NCI-H82 treated with DMSO at 0.1 percent for 48 hours (cell line): ENCODE measurements at regions not wholly inside any gene's neighbourhood (a gene's known extent, or its start where the extent isn't known, plus 50 kb on each side); places are given as distances from the start of the nearest gene placed in this dataset.

Source experiments
- DNase-seq: peaks from one replicate; lab custom pipeline; 2025; ENCODE audit not compliant: unreplicated experiment; lab: John Stamatoyannopoulos, UW

DNA sequence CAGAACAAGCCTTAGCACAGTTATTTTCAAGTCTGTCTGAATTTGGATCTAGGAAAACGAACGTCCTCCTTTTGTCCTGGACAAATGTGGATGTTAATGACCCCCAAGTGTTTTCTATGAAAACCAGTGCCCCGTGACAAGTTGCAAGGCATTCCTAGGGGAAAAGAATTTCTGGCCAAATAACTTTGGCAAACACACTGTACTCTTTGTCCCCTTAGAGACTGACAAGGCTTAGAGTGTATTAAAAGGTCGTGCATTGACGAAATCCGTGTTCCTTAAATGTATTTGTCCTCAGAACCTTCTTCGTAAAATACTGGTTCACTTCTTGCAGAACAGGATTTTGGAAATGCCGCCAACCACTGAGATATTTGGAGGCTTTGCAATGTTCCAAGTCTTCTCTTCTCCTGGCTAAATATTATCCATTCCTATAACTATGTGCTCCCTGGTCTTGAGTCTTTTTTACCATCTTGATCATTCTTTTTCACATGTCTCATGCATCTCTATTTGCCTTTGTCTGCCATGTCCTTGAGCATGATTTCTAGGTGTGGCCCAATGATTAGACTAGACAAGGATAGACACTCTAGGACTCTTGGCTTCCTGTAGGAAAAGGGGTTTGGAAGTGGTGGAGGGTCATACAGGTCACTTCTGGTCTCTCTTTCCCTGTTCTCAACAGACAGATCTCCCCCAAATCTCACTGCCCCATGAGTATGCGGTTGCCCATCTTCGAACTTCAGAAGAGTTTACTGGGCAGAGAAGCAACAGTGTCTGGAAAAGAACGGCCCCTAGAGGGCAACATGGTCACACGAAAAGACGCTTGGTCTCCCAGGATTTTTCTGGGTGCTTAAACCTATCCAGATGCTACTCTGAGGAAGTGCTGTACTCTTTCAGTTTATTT lies 117.5 kb downstream of the EDEM1 start:
- peak; percentile 11 for DNase-seq

DNA sequence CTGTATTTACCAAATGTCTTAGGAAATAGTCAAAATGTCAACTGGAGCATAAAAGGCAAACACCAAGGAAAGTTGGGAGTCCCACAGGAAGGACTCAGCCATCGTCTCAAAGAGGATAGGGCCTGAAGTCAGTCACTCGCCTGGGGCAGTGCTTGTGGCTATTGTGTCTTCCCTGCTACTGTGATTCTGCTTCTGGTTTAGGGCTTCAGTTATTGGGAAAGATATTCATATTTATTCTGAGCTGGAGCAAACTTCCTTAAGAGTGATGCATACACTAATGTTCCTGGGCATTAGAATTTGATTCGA lies 118.1 kb downstream of the EDEM1 start:
- no peak for DNase-seq

GRCh38 chr3:5309171-5309570 lies 121.7 kb downstream of the EDEM1 start:
- no peak for DNase-seq

GRCh38 chr3:5309602-5310001 lies 122.1 kb downstream of the EDEM1 start:
- no peak for DNase-seq

GRCh38 chr3:5310509-5310908 lies 123.0 kb downstream of the EDEM1 start:
- no peak for DNase-seq

DNA sequence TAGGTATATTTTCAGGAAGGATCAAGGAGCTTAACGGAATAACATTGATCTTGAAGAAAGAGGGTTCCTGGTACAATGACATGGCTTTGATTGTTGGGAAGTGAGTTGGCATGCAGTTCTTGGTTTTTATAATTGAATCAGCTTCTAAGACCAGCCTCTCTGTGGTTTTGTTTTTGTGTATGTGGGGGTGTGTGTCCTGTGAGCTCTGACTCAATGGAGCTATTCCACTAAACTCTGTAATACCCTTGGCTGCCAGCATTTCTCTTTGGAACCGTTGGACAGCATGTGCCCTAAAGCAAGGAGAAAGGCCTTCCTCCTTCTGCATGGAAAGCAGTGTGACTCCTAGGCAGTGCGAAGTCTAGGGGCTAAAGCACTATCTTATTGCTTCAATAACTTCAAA lies 124.8 kb downstream of the EDEM1 start:
- no peak for DNase-seq

DNA sequence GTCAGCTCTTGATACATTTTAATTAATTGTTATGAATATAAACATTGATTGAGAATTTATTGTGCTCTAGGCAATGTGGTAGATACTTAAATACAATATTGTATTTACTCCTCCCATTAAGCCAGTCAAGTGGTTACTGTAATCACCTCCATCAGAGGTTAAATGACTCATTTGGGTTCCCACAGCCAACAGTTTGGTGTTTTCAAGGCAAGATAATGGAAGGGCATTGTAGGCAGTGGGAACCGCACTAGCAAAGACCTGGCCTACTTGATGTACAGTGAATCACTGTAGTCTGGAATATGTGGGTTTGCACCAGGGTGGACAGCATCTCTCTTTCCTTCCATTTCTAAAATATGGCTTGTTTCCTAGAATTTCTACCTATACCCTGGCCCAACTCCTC lies 127.4 kb downstream of the EDEM1 start:
- no peak for DNase-seq

GRCh38 chr3:5317557-5317956 lies 130.1 kb downstream of the EDEM1 start:
- DNase-seq, result no peak

- no peak for DNase-seq
Observed at GRCh38 chr3:5319454-5319853, 131.9 kb downstream of the EDEM1 start.

GRCh38 chr3:5321666-5322340 lies 134.3 kb downstream of the EDEM1 start:
- no peak for DNase-seq

DNA sequence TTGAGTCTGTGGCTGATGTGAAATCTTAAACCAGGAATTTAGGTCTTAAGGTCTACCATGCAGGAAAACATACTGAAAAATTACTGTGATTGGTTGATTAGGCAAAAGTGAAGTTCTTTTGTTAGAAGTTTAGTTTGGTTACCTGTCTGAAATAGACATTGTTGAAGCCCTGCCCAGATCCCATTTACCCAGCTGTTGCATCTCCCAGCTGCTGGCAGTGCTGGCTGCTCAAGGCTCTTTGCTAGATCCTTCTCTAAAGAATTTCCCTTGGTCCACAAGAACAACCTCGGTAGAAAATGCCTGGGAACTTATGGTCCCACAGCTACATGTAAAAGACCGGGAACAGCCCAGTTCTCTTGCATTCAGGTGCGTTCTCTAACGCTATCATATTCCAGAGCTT lies 137.3 kb downstream of the EDEM1 start:
- DNase-seq, result no peak

DNA sequence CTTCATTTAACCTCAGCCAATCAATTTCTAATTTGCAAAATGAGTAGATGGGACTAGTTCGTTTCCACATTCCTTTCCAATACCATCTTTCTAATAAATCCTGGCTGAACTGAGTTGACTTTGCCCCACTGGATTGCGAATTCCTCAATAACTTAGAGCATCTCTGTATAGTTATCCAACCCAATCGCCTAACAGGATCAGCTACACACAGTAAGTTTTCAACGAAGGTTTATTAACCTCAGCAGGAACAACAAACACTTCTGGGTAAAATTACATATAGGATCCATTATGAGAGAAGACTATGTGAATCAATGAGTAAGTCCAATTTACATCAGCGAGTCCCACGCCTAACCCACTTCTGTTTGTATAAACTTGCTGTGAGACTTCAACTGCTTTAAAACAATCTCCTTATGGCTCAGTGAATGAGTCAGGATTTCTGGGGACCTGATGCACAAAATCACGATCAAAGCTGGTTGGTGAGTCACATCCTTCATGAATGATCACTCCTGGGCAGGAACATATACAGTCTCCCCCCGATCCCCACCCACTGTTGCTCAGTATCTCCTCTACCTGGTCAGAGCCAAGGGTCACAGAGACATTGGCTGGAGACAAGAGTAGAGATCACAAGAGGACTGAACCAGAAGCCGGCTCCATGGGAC lies 142.8 kb downstream of the EDEM1 start:
- no peak for DNase-seq

GRCh38 chr3:5331567-5332269 lies 144.2 kb downstream of the EDEM1 start:
- no peak for DNase-seq

GRCh38 chr3:5332270-5332956 lies 144.9 kb downstream of the EDEM1 start:
- no peak for DNase-seq

DNA sequence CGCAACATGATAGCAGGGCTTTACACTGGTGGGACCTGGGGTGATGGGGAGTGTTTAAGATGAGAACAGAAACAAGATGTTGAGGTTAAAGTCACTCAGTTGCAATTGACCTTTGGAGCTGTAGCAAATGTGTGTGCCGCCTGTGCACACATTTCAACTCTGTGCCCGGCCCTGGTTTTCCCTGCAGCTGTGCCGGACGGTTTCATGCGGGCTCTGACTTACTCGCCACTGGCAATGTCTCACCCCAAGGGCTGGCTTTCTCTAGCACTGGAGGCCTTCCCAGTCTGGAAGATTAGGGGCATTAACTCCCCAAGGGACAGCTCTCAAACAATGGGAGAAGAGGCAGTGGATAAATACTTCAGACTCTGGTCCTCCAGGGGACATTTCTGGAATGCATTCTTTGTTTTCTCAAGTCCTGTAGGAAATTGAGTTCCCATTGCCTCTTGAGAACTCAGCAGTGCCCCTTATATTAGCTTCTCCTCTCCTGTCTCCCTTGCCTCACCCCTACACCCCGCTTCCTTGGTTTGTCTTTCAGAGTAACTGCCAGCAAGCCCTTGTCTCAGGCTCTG lies 152.5 kb downstream of the EDEM1 start:
- DNase-seq, result no peak

GRCh38 chr3:5341610-5342009 lies 154.1 kb downstream of the EDEM1 start:
- DNase-seq, result no peak

DNA sequence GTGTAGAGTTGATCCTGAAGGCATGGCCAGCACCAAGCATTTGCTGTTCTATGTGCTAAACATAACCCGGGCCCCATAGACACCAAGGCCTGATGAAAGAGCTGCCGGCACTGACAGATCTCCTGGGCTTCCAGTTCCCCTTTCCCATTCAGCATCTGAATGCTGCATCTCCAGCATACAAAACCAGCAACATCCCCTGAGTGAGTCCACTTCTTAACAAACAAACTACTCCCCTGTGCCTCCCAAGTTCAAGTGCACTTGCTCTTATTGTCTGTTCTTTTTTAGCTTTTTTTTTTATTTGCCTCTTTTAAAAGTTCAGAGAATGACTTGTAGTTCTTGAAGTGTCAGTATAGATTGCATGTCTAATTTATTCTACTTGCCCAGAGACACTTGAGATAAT lies 156.0 kb downstream of the EDEM1 start:
- DNase-seq, result no peak

- no peak for DNase-seq
Observed at GRCh38 chr3:5344707-5345106, 157.2 kb downstream of the EDEM1 start.

- DNase-seq, result no peak
Observed at GRCh38 chr3:5347486-5347885, 160.0 kb downstream of the EDEM1 start.

DNA sequence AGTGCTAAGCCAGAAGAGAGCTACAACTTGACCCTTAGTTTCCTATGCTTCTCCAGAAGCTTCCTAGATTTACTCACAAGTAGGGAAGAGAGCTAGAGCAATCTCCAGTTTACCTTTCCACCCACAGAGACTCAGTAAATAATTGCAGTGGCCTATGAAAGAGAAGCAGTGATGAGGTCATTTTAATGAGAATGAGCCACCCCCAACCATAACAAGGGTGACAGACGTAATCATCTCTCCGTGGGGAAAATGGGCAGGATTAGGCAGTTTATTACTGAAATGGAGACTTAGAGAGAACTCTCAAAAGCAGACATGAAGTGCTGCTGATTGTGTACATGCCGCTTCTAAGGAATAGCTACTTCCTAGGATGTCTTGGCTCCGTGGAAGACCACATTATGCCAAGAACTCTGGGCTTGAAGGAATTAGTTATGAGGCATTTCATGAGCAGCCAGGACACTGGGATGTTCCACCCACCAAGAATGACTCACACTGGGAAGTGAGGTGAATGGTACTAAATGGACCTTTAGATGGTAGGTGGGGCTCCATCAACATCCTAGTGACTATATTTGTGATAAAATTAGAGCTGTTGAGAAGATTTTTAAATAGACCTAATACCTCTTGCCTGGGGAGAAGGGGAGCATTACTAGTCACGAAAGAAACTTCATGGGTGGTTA lies 160.9 kb downstream of the EDEM1 start:
- no peak for DNase-seq
